GM21526 (cell line): ENCODE measurements at regions not wholly inside any gene's neighbourhood (a gene's known extent, or its start where the extent isn't known, plus 50 kb on each side); places are given as distances from the start of the nearest gene placed in this dataset.
"Not testable (repeated sequence)": the region's sequence is repeated elsewhere in the genome, so short reads cannot be mapped to it uniquely, and the experiment has no call there.

Source experiments
- ATAC-seq: cut with Tn5 transposase; IDR thresholded peaks from one replicate; pipeline ENCODE4 v1.9.1; 2021; ENCODE audit warnings: moderate library complexity; ENCODE audit not compliant: unreplicated experiment, low FRiP score

GRCh38 chr7:109844362-109844761 is 1246.6 kb upstream of the LRRN3 start:
- no peak for ATAC-seq

- ATAC-seq, result no peak
Observed at GRCh38 chr7:109864230-109864629, 1226.7 kb upstream of the LRRN3 start.

GRCh38 chr7:109868215-109868860 is 1222.6 kb upstream of the LRRN3 start:
- no peak for ATAC-seq

GRCh38 chr7:109873296-109873695 is 1217.6 kb upstream of the LRRN3 start:
- ATAC-seq, result no peak

GRCh38 chr7:109879287-109879828 is 1211.6 kb upstream of the LRRN3 start:
- ATAC-seq, result no peak

GRCh38 chr7:109890622-109891021 is 1200.3 kb upstream of the LRRN3 start:
- ATAC-seq, result no peak

GRCh38 chr7:109893231-109893630 is 1197.7 kb upstream of the LRRN3 start:
- ATAC-seq, result no peak

- ATAC-seq, result no peak
Observed at GRCh38 chr7:109895536-109895935, 1195.4 kb upstream of the LRRN3 start.

- ATAC-seq, result no peak
Observed at GRCh38 chr7:109901926-109902325, 1189.0 kb upstream of the LRRN3 start.

GRCh38 chr7:109905368-109906065 is 1185.4 kb upstream of the LRRN3 start:
- ATAC-seq, result not testable (repeated sequence)

- ATAC-seq, result no peak
Observed at GRCh38 chr7:109915670-109916069, 1175.3 kb upstream of the LRRN3 start.

GRCh38 chr7:109926738-109927137 is 1164.2 kb upstream of the LRRN3 start:
- ATAC-seq, result no peak

- no peak for ATAC-seq
Observed at GRCh38 chr7:109930049-109930448, 1160.9 kb upstream of the LRRN3 start.

- ATAC-seq, result no peak
Observed at GRCh38 chr7:109939207-109939606, 1151.7 kb upstream of the LRRN3 start.

- ATAC-seq, result no peak
Observed at GRCh38 chr7:109945820-109946518, 1145.0 kb upstream of the LRRN3 start.

GRCh38 chr7:109950256-109950655 is 1140.7 kb upstream of the LRRN3 start:
- no peak for ATAC-seq

GRCh38 chr7:109950821-109951564 is 1139.9 kb upstream of the LRRN3 start:
- no peak for ATAC-seq

- no peak for ATAC-seq
Observed at GRCh38 chr7:109951565-109951928, 1139.4 kb upstream of the LRRN3 start.

- no peak for ATAC-seq
Observed at GRCh38 chr7:109955986-109956385, 1134.9 kb upstream of the LRRN3 start.

GRCh38 chr7:109956916-109957315 is 1134.0 kb upstream of the LRRN3 start:
- no peak for ATAC-seq

- ATAC-seq, result no peak
Observed at GRCh38 chr7:109963741-109964140, 1127.2 kb upstream of the LRRN3 start.
